ENCODE measurements at regions not wholly inside any gene's neighbourhood (a gene's known extent, or its start where the extent isn't known, plus 50 kb on each side); places are given as distances from the start of the nearest gene placed in this dataset.
A peak's percentile ranks its signal among the peaks of the same experiment; 100 is the strongest.

DNA sequence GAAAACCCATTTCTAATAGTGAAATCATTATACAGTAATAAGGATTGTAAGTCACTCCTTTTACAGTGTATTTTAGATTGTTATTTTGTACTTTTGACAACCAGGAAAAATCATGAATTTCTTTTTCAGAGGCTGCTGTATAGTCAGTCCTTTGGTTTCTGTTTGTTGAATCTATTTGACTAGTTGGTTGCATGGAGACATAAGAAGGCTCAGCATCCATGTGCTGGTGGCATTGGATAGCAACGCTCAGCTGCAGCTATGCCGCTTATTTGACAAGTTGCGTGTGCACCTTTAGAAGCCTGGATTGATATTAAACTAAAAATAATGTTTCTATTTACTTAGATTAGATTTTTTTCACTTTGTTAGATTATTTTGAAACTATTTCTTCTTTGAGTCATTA is 254.1 kb upstream of the SYT4 start:
- FAIRE-seq (no peak), DNase-seq (ENCODE audit: insufficient read length) (no peak)
- TF ChIP-seq TAF1 (IDR thresholded peaks at IDR 0.05; ENCODE audit: borderline replicate concordance, low read depth, low read length) (no peak), POLR2AphosphoS5 (IDR thresholded peaks at IDR 0.05; ENCODE audit: low read depth, low read length) (no peak), POLR2A (IDR thresholded peaks at IDR 0.05; ENCODE audit: low read depth, low read length) (no peak)

DNA sequence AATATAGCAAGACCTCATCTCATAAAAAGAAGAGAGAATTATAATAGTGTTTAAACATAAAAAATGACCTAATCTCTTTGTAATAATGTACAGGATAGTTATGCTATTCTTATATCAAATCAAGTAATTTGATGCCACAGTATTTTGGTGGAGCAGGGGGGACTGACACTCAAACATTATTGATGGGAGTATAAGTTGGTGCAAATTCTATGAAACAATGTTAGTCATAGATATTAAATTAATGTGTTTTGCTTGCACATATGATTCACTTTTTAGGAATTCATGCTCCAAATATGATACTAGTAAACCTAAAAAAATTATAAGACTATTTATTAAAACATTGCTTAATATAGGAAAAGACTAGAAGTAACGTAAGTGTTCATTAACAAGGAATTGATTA is 256.1 kb upstream of the SYT4 start:
- no peak for FAIRE-seq
- DNase-seq (ENCODE audit: insufficient read length), result no peak
- no peak for TF ChIP-seq POLR2A (IDR thresholded peaks at IDR 0.05; ENCODE audit: low read depth, low read length)

DNA sequence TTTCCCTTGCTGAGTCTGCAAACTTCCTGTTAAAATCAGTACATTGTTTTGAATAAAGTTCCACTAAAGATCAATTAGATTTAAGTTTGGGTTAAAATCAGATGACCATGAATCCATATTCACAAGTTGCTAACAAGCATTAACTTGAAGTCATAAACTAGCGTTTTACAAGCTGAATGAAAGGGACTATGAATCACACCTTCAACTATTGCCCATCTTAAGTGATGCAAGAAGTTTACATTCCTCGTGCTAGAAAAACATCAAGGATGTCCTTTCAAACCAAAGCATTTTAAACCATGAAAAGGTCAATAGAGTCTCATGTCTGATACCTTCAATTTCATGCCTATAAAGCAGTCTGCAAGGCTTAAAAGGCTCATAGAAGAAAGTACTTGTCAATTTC is 257.2 kb upstream of the SYT4 start:
- FAIRE-seq (no peak), DNase-seq (ENCODE audit: insufficient read length) (no peak)
- no peak for TF ChIP-seq POLR2AphosphoS5 (IDR thresholded peaks at IDR 0.05; ENCODE audit: low read depth, low read length)
- TF ChIP-seq POLR2A (IDR thresholded peaks at IDR 0.05; ENCODE audit: low read depth, low read length), result no peak
- TF ChIP-seq TAF1 (IDR thresholded peaks at IDR 0.05; ENCODE audit: borderline replicate concordance, low read depth, low read length), result no peak

DNA sequence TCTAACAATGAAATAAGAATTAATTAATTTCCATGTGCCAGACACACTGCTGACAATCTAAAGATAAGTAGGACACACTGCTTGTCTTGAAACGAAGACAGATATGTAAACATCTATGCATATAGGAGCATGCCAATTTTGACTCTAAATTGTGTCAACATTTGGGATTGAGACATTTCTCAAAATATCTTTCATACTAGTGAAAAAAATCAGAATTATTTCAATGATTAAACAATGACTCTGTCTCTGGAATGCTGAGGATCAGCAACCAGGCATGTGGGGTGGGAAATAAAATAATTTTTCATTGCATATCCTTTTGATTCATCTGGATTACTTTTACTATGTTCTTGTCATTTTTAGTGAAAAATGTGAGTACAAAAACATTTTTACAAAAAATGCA is 262.6 kb upstream of the SYT4 start:
- DNase-seq (ENCODE audit: insufficient read length), result no peak
- FAIRE-seq, result no peak
- TF ChIP-seq POLR2A (IDR thresholded peaks at IDR 0.05; ENCODE audit: low read depth, low read length), result no peak
- no peak for TF ChIP-seq POLR2AphosphoS5 (IDR thresholded peaks at IDR 0.05; ENCODE audit: low read depth, low read length)
- TF ChIP-seq TAF1 (IDR thresholded peaks at IDR 0.05; ENCODE audit: borderline replicate concordance, low read depth, low read length), result no peak

DNA sequence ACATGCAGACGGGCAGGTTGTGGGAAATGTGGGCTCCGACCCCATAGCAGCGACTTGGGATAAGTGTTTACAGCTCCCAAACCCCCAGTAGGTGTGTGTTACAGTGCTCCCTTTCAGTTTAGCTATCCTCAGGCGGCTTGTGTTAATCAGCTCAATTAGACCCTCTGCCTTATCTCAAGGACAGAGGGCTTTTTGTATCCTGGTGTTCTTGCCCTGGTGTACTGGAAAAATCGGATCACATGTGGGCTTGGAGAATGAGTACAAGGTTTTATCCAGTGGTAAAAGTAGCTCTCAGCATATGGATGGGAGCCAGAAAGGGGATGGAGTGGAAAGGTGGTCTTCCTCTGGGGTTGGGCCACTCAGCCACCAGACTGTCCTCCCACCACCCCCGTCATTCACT is 264.7 kb upstream of the SYT4 start:
- no peak for FAIRE-seq
- DNase-seq (ENCODE audit: insufficient read length), result no peak
- TF ChIP-seq POLR2AphosphoS5 (IDR thresholded peaks at IDR 0.05; ENCODE audit: low read depth, low read length) (no peak), POLR2A (IDR thresholded peaks at IDR 0.05; ENCODE audit: low read depth, low read length) (no peak), TAF1 (IDR thresholded peaks at IDR 0.05; ENCODE audit: borderline replicate concordance, low read depth, low read length) (no peak)

DNA sequence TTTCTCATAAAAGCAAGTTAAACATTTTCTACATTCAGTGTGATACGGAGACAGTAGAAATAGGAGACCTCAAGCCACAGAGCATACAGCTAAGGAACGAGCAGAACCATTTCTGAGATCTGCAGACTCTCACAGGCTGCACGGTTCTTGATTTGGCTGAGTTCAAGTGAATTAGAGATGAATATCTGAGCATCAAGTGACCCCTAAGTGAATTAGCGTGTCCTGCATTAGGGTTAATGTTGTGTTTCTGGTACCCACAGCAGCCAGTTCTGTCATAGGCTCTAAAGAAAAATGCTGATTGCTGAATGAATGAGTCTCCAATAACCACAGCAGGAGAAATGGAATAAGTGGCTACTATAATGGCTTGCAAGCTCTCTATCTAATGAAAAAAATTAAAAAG is 265.9 kb upstream of the SYT4 start:
- FAIRE-seq, result no peak
- no peak for DNase-seq (ENCODE audit: insufficient read length)
- TF ChIP-seq POLR2A (IDR thresholded peaks at IDR 0.05; ENCODE audit: low read depth, low read length) (no peak), POLR2AphosphoS5 (IDR thresholded peaks at IDR 0.05; ENCODE audit: low read depth, low read length) (no peak), TAF1 (IDR thresholded peaks at IDR 0.05; ENCODE audit: borderline replicate concordance, low read depth, low read length) (no peak)

DNA sequence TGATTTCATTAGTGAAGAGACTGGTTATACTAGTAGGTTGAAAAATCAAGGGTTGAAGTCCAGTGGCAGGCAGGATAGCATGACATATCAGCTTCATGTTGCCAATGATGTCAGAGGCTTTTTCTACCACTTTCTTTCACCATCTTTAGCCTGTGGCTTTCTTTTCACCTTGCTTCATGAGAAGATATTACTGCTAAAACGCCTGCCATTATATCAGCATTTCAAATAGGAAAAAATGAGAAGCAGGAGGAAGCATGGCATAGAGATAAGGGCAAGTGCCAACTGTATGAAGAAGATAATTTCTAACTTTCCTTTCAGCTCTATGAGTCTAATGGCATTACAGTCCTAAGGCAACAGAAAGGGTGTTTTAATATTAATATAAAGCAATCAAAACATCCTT is 270.2 kb upstream of the SYT4 start:
- DNase-seq (ENCODE audit: insufficient read length) (no peak), FAIRE-seq (no peak)
- TF ChIP-seq POLR2A (IDR thresholded peaks at IDR 0.05; ENCODE audit: low read depth, low read length) (no peak), POLR2AphosphoS5 (IDR thresholded peaks at IDR 0.05; ENCODE audit: low read depth, low read length) (no peak), TAF1 (IDR thresholded peaks at IDR 0.05; ENCODE audit: borderline replicate concordance, low read depth, low read length) (no peak)

DNA sequence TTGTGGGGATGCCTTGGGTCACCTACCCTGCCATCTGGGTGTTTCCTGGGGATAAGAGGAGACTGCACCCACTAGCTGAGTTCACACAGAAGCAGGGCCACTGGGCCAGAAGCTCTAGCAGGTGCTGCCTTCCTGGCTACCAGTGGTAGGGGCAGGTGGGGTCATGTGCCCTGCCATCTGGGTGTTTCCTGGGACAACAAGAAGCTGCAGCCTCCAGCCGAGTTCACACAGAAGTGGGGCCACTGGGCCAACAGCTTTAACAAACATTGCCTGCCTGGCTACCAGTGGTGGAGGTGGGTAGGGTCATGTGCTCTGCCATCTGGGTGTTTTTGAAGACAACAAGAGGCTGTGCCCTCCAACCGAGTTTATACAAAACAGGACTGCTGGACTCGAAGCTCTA is 282.2 kb upstream of the SYT4 start:
- no peak for FAIRE-seq
- TF ChIP-seq POLR2AphosphoS5 (IDR thresholded peaks at IDR 0.05; ENCODE audit: low read depth, low read length) (no peak), POLR2A (IDR thresholded peaks at IDR 0.05; ENCODE audit: low read depth, low read length) (no peak), TAF1 (IDR thresholded peaks at IDR 0.05; ENCODE audit: borderline replicate concordance, low read depth, low read length) (no peak)
- DNase-seq (ENCODE audit: insufficient read length), result no peak

DNA sequence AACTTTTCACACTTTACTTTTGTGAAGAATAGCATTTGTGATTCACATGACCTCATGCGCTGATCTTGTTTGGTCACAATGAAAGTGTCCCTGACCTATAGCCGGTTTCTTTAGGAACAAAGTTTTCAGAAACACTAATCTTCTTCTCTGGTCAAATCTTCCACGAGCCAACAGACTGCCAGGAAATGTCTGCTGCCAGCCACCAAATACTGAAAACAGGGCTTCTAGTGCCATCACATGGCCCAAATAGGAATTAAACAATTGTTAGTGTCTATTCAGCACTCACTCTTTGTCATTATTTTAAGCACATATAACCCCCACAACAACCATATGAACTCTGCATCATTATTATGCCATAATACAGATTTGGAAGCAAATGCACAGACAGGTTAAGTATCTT is 286.5 kb upstream of the SYT4 start:
- no peak for DNase-seq (ENCODE audit: insufficient read length)
- FAIRE-seq, result no peak
- TF ChIP-seq TAF1 (IDR thresholded peaks at IDR 0.05; ENCODE audit: borderline replicate concordance, low read depth, low read length) (no peak), POLR2AphosphoS5 (IDR thresholded peaks at IDR 0.05; ENCODE audit: low read depth, low read length) (no peak), POLR2A (IDR thresholded peaks at IDR 0.05; ENCODE audit: low read depth, low read length) (no peak)

DNA sequence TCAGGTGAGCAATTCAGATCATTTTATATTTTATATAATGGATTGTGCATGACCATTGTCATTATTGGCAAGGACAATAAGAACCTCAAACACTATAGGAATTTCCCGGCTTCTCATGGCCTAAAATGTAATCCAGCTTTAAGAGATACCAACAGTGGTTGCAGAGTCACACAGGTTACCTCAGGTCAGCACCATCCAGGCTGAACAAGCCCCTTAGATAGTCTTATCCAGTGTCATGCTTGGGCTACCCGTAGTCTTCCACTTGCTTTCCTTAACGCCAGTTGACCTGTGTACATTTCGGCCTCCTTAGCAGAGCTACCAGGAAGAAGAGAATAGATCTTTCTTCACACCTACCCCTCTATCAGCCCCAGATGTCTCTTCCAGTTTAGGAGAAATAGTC is 293.3 kb upstream of the SYT4 start:
- DNase-seq (ENCODE audit: insufficient read length) (no peak), FAIRE-seq (no peak)
- TF ChIP-seq POLR2AphosphoS5 (IDR thresholded peaks at IDR 0.05; ENCODE audit: low read depth, low read length), result no peak
- no peak for TF ChIP-seq POLR2A (IDR thresholded peaks at IDR 0.05; ENCODE audit: low read depth, low read length)

DNA sequence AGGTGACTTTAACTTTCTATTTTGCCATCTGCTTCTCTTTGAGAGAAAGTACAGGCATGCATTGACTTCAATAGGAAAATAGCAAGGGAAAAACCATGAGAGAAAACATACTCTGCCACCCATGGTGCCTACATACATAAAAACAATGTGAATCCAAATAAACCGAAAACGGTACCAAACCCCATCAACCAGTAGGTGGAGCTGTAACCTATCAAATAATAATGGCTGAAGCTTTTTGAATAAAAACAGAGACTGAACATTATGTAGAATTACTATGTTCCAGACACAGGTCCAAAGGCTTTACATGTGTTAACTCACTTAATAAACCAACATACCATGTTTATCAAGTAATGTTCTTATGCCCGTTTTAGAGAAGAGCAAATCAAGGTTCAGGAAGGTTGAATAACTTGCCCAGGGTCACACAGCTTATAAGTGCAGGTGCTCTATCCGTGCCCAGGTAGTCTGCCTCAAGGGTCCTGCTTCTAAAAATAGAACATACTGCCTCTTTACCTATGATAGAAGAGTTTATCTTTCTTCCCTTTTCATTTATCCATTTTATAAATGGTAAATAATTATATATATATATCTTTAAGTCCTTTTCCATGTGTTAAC is 293.9 kb upstream of the SYT4 start:
- no peak for TF ChIP-seq POLR2A (IDR thresholded peaks at IDR 0.05; ENCODE audit: low read depth, low read length)
- TF ChIP-seq POLR2AphosphoS5 (IDR thresholded peaks at IDR 0.05; ENCODE audit: low read depth, low read length), result no peak
- no peak for TF ChIP-seq TAF1 (IDR thresholded peaks at IDR 0.05; ENCODE audit: borderline replicate concordance, low read depth, low read length)
- no peak for DNase-seq (ENCODE audit: insufficient read length)
- FAIRE-seq, result peak; percentile 79

DNA sequence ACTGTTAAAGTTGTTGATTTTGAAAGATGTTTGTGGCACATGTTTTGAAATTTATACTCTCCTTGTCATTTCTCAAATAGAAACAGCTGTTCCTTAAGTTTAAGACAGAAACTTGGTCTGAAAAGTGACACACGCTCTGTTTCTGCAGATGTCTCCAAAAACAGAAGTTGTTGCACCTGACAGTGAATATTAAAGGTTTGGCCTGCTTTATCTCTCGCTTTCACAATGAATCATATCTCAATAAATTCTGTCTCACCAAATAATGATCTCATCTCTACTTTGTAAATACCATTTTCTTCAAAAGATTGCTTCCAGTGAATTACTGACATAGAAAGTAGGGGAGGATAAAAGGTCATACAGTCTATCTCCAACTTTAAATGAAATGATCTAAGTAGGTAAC is 294.9 kb upstream of the SYT4 start:
- TF ChIP-seq POLR2A (IDR thresholded peaks at IDR 0.05; ENCODE audit: low read depth, low read length) (no peak), POLR2AphosphoS5 (IDR thresholded peaks at IDR 0.05; ENCODE audit: low read depth, low read length) (no peak), TAF1 (IDR thresholded peaks at IDR 0.05; ENCODE audit: borderline replicate concordance, low read depth, low read length) (no peak)
- DNase-seq (ENCODE audit: insufficient read length), result no peak
- FAIRE-seq, result no peak

DNA sequence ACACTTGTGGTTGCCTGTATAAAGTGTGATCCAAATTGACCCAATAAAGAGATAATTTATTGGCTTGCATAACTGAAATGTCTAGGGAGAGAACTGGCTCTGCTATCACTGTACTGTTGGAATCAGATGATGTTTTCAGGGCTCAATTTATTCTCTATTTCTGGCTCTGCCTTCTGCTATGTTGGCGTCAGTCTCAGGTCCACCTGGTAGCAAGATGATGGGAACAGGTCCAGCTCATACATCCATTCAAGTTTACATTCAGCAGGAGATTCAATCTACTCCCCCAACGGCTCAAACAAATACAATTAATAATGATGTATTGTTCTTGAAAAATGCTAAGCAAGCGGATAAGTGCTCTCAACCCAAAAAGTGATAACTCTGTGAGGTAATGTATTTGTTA is 297.7 kb upstream of the SYT4 start:
- DNase-seq (ENCODE audit: insufficient read length), result no peak
- no peak for FAIRE-seq
- no peak for TF ChIP-seq TAF1 (IDR thresholded peaks at IDR 0.05; ENCODE audit: borderline replicate concordance, low read depth, low read length)
- no peak for TF ChIP-seq POLR2AphosphoS5 (IDR thresholded peaks at IDR 0.05; ENCODE audit: low read depth, low read length)
- TF ChIP-seq POLR2A (IDR thresholded peaks at IDR 0.05; ENCODE audit: low read depth, low read length), result no peak
